ENCODE measurements at regions not wholly inside any gene's neighbourhood (a gene's known extent, or its start where the extent isn't known, plus 50 kb on each side); places are given as distances from the start of the nearest gene placed in this dataset.
"Not testable (repeated sequence)": the region's sequence is repeated elsewhere in the genome, so short reads cannot be mapped to it uniquely, and the experiment has no call there.

GRCh38 chr2:2896643-2897042 is 481.0 kb downstream of the EIPR1 start:
- no peak for DNase-seq (ENCODE audit: low read depth)

- no peak for DNase-seq (ENCODE audit: low read depth)
These were observed 481.6 kb downstream of the EIPR1 start for GRCh38 chr2:2896011-2896410.

GRCh38 chr2:2894011-2894410 is 483.6 kb downstream of the EIPR1 start:
- not testable (repeated sequence) for DNase-seq (ENCODE audit: low read depth)

- DNase-seq (ENCODE audit: low read depth): no peak
These were observed 484.7 kb downstream of the EIPR1 start for GRCh38 chr2:2892892-2893291.

- no peak for DNase-seq (ENCODE audit: low read depth)
These were observed 485.2 kb downstream of the EIPR1 start for GRCh38 chr2:2892378-2892777.

- no peak for DNase-seq (ENCODE audit: low read depth)
These were observed 486.7 kb downstream of the EIPR1 start for GRCh38 chr2:2890901-2891300.

GRCh38 chr2:2890246-2890645 is 487.4 kb downstream of the EIPR1 start:
- no peak for DNase-seq (ENCODE audit: low read depth)

GRCh38 chr2:2889646-2890045 is 488.0 kb downstream of the EIPR1 start:
- DNase-seq (ENCODE audit: low read depth): no peak

GRCh38 chr2:2889141-2889540 is 488.5 kb downstream of the EIPR1 start:
- DNase-seq (ENCODE audit: low read depth): no peak

GRCh38 chr2:2887772-2888387 is 489.7 kb downstream of the EIPR1 start:
- DNase-seq (ENCODE audit: low read depth): no peak

GRCh38 chr2:2886922-2887321 is 490.7 kb downstream of the EIPR1 start:
- no peak for DNase-seq (ENCODE audit: low read depth)

- no peak for DNase-seq (ENCODE audit: low read depth)
These were observed 496.1 kb downstream of the EIPR1 start for GRCh38 chr2:2881499-2881898.

- no peak for DNase-seq (ENCODE audit: low read depth)
These were observed 496.7 kb downstream of the EIPR1 start for GRCh38 chr2:2880938-2881337.

- no peak for DNase-seq (ENCODE audit: low read depth)
These were observed 497.8 kb downstream of the EIPR1 start for GRCh38 chr2:2879781-2880180.

GRCh38 chr2:2879071-2879470 is 498.5 kb downstream of the EIPR1 start:
- no peak for DNase-seq (ENCODE audit: low read depth)

GRCh38 chr2:2877427-2877826 is 500.2 kb downstream of the EIPR1 start:
- no peak for DNase-seq (ENCODE audit: low read depth)

- DNase-seq (ENCODE audit: low read depth): no peak
These were observed 501.0 kb downstream of the EIPR1 start for GRCh38 chr2:2876331-2877221.

- no peak for DNase-seq (ENCODE audit: low read depth)
These were observed 501.8 kb downstream of the EIPR1 start for GRCh38 chr2:2875831-2876230.

GRCh38 chr2:2875296-2875695 is 502.3 kb downstream of the EIPR1 start:
- DNase-seq (ENCODE audit: low read depth): no peak

- DNase-seq (ENCODE audit: low read depth): no peak
These were observed 502.8 kb downstream of the EIPR1 start for GRCh38 chr2:2874805-2875204.

- no peak for DNase-seq (ENCODE audit: low read depth)
These were observed 503.3 kb downstream of the EIPR1 start for GRCh38 chr2:2874341-2874740.

GRCh38 chr2:2873450-2873811 is 504.2 kb downstream of the EIPR1 start:
- no peak for DNase-seq (ENCODE audit: low read depth)

GRCh38 chr2:2872713-2873449 is 504.7 kb downstream of the EIPR1 start:
- DNase-seq (ENCODE audit: low read depth): no peak

Data from renal cortical epithelial cell (primary cell).